ENCODE measurements at regions not wholly inside any gene's neighbourhood (a gene's known extent, or its start where the extent isn't known, plus 50 kb on each side); places are given as distances from the start of the nearest gene placed in this dataset.

DNA sequence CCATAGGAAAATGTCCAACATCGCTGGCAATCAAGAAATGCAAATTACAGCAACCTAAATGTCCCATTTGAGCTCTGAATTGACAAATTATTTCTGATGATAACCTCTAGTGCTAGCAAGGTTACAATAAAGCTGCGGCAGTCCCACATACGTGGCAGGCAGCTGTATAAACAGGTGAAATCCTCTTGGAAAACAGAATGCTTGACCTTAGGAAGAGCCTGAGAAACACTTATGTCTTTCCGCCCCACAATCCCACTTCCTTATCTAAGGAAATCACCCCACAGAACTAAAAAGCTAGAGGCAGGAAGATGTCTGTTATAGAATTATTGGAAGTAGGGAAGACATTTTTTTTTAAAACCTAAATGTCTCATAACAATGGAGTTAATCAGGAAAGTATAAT lies 154.3 kb downstream of the KATNIP start:
- no peak for DNase-seq (ENCODE audit: low spot score)
- intact Hi-C loops (cut with DNase I), result no loop called here

- intact Hi-C loops (cut with DNase I), result no loop called here
- DNase-seq (ENCODE audit: low spot score), result peak; percentile 31
These were observed 156.4 kb downstream of the KATNIP start for GRCh38 chr16:27706156-27706865.

DNA sequence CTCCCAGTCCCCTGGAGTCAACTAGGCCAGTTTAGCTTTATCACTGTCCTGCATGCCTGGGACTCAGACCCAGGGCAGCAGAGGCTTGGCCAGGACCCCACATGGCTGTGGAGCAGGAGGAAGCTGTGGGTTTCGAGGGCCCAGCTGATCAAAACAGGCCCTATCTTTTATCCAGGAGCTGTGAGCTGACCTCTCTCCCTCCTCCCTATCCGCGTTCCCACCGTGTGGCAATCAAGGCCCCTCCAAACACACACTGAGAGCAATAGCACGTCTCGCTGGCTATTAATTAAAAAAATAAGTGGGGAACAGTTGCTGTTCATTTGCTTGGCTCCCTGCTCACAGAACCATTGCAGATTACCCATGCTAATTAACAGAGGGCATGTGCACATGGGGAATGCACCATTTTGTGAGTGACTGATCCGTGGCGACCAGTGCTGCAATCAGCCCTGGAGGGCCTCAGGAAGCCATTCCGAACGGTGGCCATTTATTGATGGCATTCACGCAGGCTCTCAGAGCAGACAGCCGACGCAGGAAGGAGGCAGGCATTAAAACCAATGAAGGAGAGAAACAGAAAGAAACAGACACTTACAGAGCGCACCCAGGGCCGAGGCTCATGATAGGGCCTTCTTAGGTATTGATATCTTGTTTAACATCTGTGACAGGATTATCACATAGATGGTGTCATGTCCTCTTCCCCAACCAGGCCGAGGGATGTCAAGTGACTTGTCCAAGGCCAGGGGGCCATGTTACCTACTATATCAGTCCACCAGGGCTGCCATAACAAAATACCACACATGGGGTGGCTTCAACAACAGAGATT lies 157.1 kb downstream of the KATNIP start:
- peak; percentile 66 for DNase-seq (ENCODE audit: low spot score)
- intact Hi-C loops (cut with DNase I), result no loop called here

DNA sequence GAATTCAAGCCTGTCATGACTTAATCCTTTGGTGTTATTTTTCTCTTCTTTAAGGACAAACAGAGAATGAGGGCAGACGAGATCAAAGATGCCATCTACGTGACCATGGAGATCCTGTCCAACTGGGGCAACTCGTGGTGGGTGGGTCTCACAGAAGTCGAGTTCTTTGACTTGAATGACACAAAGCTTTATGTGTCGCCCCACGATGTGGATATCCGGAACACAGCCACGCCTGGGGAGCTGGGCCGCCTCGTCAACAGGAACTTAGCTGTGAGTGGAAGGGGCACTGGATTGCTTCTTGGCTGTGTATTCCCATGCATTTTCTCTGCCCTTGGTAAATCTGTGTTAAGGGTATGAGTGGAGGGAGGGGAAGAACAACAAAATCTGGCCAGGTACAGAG lies 158.7 kb downstream of the KATNIP start:
- peak; percentile 56 for DNase-seq (ENCODE audit: low spot score)
- intact Hi-C loops (cut with DNase I), result no loop called here

- intact Hi-C loops (cut with DNase I), result no loop called here
These were observed 162.3 kb downstream of the KATNIP start for GRCh38 chr16:27712251-27712711.

GRCh38 chr16:27717726-27718125 lies 167.8 kb downstream of the KATNIP start:
- DNase-seq (ENCODE audit: low spot score), result no peak
- intact Hi-C loops (cut with DNase I), result no loop called here

More at GRCh38 chr16:27712251-27712711, 162.3 kb downstream of the KATNIP start:
- DNase-seq (ENCODE audit: low spot score), result no peak

- intact Hi-C loops (cut with DNase I), result no loop called here
- peak; percentile 71 for DNase-seq (ENCODE audit: low spot score)
These were observed 168.5 kb downstream of the KATNIP start for GRCh38 chr16:27718201-27719105.

- no peak for DNase-seq (ENCODE audit: low spot score)
- intact Hi-C loops (cut with DNase I), result no loop called here
These were observed 169.1 kb downstream of the KATNIP start for GRCh38 chr16:27719106-27719445.

- intact Hi-C loops (cut with DNase I), result no loop called here
- DNase-seq (ENCODE audit: low spot score), result peak; percentile 54
These were observed 171.0 kb downstream of the KATNIP start for GRCh38 chr16:27720731-27721530.

DNA sequence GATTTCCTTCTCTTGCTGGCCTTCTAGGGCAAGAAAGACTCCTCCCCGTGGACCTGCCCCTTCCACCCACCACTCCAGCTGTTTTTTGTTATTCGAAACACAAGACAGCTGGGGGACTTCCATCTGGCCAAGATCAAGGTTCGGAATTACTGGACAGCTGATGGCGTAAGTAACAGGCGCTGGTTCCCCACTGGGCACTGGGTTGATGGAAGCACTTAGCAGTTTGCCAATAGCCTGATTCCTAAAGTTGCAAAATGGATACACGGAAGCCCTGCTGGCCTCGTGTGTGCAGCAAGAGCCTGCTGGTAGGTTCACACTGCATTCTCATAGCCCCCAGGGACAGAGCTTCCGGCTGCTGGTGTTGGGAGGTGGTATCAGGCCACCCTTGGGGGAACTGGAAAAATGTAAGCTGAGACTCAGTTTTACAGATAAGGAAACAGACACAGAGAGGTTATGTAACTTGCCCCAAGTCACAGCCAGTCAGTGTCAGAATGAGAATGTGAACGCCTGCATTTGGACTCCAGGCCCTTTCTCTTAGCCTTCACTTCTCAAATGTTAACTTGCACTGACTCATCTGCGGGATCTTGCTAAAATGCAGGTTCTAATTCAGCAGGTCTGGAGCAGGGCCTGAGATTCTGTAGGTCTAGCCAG lies 171.7 kb downstream of the KATNIP start:
- intact Hi-C loops (cut with DNase I), result no loop called here
- DNase-seq (ENCODE audit: low spot score), result no peak

DNA sequence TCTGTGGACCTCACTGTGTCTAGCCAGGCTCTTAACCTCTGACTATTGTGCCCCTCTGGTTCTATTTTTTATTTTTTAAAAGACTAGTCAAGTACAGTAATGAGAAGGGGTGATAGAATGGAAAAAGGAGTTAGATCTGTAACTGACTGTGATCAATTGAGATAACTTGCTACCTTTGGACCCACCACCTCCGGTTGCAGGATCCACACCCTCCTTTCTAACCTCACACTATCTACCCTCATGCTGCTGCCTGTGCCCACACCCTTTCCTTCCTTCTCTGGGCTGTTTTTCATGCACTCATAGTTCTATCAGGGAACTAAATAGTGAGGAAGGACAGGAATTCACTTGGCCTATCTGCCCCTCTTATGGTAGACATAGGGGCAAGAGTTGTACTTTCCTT lies 172.3 kb downstream of the KATNIP start:
- DNase-seq (ENCODE audit: low spot score), result no peak
- intact Hi-C loops (cut with DNase I), result no loop called here

DNA sequence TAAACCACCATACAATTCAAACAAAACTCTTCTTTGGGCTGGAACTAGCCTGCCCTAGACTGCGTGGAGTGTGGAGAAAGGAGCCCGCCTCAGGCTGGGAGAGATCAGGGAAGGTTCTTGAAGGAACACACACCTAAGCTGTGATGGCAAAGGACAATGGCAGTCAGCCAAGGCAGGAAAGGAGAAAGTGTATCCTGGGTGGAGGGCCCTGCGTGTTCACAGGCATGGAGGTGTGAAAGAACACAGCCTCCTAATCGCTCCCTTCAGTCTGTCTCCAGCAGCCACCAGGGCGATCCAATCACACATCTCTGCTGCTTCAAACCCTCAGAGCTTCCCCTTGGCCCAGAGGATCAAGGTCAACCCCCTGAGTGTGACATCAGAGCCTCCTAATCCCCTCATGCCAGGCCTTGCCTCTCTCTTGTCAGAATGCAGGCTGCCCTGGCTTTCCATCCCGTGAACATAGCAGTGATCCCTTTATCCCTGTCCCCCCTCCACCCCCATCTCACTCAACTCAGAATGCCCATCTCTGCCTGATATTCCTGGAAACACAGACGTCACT lies 173.0 kb downstream of the KATNIP start:
- intact Hi-C loops (cut with DNase I), result no loop called here
- no peak for DNase-seq (ENCODE audit: low spot score)

DNA sequence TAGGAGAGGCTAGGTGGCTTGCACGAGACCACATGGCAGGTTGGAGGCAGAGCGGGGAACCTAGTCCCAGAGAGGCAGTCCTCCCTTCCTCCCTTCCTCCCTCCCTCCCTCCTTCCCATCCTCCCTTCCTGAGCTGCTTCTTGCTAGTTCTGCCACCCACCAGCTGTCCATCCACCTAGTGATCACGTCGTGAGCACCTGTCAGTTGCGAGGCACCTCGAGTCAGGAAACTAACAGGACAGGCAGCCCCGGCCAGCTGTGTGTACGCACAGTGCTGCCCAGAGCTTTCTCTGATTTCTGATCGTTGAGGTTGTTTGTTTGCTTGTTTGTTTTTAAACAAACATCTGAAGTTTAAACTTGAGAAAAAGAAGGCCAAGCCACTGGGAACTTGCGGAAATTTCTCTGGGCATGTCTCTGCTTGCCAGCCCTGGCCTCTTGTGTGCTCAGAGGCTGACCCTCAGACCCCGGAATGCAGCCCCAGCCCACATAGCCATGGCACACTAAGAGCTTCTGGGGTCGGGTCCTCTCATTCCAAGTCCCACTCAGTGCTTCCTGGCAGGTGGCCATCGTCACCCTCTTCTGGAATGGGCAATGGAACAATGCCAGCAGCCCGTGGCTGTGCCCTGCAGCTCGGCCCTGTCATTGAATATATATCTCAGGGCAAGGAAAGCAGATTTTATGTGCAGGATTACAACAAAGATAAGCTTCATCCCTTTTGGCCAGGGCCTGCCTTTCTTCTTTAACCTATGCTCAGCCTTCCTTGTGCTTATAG lies 174.0 kb downstream of the KATNIP start:
- DNase-seq (ENCODE audit: low spot score), result no peak
- intact Hi-C loops (cut with DNase I), result no loop called here

GRCh38 chr16:27724482-27725235 lies 174.7 kb downstream of the KATNIP start:
- intact Hi-C loops (cut with DNase I), result no loop called here
- DNase-seq (ENCODE audit: low spot score), result no peak

GRCh38 chr16:27725236-27726000 lies 175.5 kb downstream of the KATNIP start:
- DNase-seq (ENCODE audit: low spot score), result no peak
- intact Hi-C loops (cut with DNase I), result no loop called here

DNA sequence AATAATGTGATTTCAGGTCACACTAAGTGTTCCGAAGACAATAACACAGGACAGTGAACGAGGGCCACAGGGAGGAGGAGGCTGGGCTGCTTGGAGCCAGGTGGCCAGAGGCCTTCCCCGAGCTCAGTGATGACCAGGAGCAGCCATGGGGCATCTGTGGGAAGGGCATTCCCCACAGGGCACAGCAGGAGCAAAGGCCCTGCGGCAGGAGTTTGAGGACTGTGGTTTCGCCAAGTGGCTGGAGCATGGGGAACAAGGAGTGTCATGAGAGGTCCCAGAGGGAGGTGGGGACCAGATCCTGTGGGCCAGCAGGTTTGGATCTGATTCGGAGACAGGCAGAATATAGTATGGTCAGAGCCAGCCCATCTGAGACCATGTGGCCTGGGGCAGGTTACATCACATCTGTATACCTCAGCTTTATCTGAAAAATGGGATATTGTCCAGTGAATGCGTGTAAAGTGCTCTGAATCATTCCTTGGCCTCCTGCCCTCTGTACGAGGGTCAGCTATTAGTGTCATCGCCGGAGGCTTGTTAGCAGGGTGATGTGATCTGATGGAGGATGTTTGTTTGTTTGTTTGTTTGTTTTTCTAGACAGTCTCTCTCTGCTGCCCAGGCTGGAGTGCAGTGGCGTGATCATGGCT lies 176.8 kb downstream of the KATNIP start:
- intact Hi-C loops (cut with DNase I), result no loop called here
- DNase-seq (ENCODE audit: low spot score), result no peak
